ENCODE measurements at regions not wholly inside any gene's neighbourhood (a gene's known extent, or its start where the extent isn't known, plus 50 kb on each side); places are given as distances from the start of the nearest gene placed in this dataset.

- DNase-seq = no peak
Measured at GRCh38 chr3:86162521-86162920, 828.4 kb downstream of the VGLL3 start.

GRCh38 chr3:86161493-86161892 is 829.5 kb downstream of the VGLL3 start:
- no peak for DNase-seq

- DNase-seq = no peak
Measured at GRCh38 chr3:86152620-86153019, 838.3 kb downstream of the VGLL3 start.

- DNase-seq = no peak
Measured at GRCh38 chr3:86149054-86149453, 841.9 kb downstream of the VGLL3 start.

GRCh38 chr3:86147119-86147518 is 843.8 kb downstream of the VGLL3 start:
- no peak for DNase-seq

- DNase-seq = no peak
Measured at GRCh38 chr3:86126552-86126951, 864.4 kb downstream of the VGLL3 start.

Measured in suppressor macrophage (primary cell).